ENCODE measurements at regions not wholly inside any gene's neighbourhood (a gene's known extent, or its start where the extent isn't known, plus 50 kb on each side); places are given as distances from the start of the nearest gene placed in this dataset.

DNA sequence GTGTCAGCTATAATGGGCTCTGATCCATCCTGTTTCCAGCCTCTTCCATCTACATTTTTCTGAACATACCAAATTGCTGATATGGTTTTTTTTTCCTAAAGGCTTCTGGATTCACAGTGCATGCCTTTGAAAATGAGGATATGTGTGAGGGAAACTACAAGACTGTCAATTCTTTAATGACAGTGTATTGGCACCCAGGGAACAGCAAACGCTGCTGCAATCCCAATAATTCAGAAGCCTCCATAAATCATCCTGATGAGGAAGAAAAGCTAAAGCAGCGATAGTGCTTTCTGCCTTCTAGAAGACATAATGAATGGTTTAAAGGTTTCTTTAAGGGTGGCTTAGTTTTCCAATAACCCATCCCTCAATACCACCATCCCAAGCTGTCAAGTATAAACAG lies 304.5 kb upstream of the PKDCC start:
- Histone ChIP-seq H3K27me3 (replicated peaks; ENCODE audit: insufficient read depth, low read length) (no peaks in the 10 kb centered on the region), H3K4me3 (ENCODE audit: low read length) (no peak overlapping the region), H3K9me2 (replicated peaks; ENCODE audit: insufficient read depth, low read length) (no peaks in the 10 kb centered on the region), H2AFZ (ENCODE audit: low read length) (no peak overlapping the region), H3K36me3 (replicated peaks; ENCODE audit: insufficient read depth, low read length) (no peaks in the 10 kb centered on the region), H3F3A (ENCODE audit: insufficient read depth, low read length) (no peaks in the 10 kb centered on the region), H3K4me1 (ENCODE audit: low read length) (no peaks in the 10 kb centered on the region), H4K20me1 (ENCODE audit: insufficient read depth, low read length) (no peaks in the 10 kb centered on the region), H3K4me2 (ENCODE audit: low read depth, low read length) (no peak overlapping the region), H3K27ac (ENCODE audit: low read length) (no peak overlapping the region), H3K9me3 (replicated peaks; ENCODE audit: insufficient read depth, low read length) (no peaks in the 10 kb centered on the region), H3K79me2 (ENCODE audit: low read length) (no peaks in the 10 kb centered on the region), H3K9ac (ENCODE audit: low read length) (no peak overlapping the region)
- DNase-seq, result no peak
- TF ChIP-seq EZH2 (optimal IDR thresholded peaks at IDR 0.05; ENCODE audit: low read depth, low read length), result no peak
- TF ChIP-seq, protein P1, sequence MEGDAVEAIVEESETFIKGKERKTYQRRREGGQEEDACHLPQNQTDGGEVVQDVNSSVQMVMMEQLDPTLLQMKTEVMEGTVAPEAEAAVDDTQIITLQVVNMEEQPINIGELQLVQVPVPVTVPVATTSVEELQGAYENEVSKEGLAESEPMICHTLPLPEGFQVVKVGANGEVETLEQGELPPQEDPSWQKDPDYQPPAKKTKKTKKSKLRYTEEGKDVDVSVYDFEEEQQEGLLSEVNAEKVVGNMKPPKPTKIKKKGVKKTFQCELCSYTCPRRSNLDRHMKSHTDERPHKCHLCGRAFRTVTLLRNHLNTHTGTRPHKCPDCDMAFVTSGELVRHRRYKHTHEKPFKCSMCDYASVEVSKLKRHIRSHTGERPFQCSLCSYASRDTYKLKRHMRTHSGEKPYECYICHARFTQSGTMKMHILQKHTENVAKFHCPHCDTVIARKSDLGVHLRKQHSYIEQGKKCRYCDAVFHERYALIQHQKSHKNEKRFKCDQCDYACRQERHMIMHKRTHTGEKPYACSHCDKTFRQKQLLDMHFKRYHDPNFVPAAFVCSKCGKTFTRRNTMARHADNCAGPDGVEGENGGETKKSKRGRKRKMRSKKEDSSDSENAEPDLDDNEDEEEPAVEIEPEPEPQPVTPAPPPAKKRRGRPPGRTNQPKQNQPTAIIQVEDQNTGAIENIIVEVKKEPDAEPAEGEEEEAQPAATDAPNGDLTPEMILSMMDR (IDR thresholded peaks at IDR 0.05; ENCODE audit: low read length), result no peak

DNA sequence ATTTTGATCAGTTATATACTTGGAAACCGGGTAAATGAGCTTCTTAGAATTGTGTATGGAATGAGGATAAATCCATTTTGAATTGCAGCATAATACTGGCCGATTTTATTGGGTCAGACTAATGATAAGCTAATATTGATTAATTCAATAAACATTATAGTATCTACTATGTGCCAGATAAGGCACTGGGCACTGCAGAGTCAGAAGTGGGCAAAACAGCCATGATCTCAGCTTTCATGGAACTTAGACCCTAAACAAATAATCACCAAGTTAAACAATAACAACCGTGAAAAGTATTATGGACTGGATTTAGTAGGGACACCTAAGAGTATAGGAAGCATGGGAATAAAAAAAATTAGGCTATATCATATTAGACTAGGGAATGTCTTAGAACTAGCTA lies 297.0 kb upstream of the PKDCC start:
- Histone ChIP-seq H3K9me2 (replicated peaks; ENCODE audit: insufficient read depth, low read length) (no peaks in the 10 kb centered on the region), H3K27me3 (replicated peaks; ENCODE audit: insufficient read depth, low read length) (no peaks in the 10 kb centered on the region), H2AFZ (ENCODE audit: low read length) (no peak overlapping the region), H3K9me3 (replicated peaks; ENCODE audit: insufficient read depth, low read length) (no peaks in the 10 kb centered on the region), H3K4me2 (ENCODE audit: low read depth, low read length) (no peak overlapping the region), H3K4me3 (ENCODE audit: low read length) (no peak overlapping the region), H3K9ac (ENCODE audit: low read length) (no peak overlapping the region), H3K79me2 (ENCODE audit: low read length) (no peaks in the 10 kb centered on the region), H3K36me3 (replicated peaks; ENCODE audit: insufficient read depth, low read length) (no peaks in the 10 kb centered on the region), H3F3A (ENCODE audit: insufficient read depth, low read length) (no peaks in the 10 kb centered on the region), H4K20me1 (ENCODE audit: insufficient read depth, low read length) (no peaks in the 10 kb centered on the region), H3K27ac (ENCODE audit: low read length) (no peak overlapping the region), H3K4me1 (ENCODE audit: low read length) (no peaks in the 10 kb centered on the region)
- DNase-seq, result no peak
- TF ChIP-seq, protein P1 (IDR thresholded peaks at IDR 0.05; ENCODE audit: low read length), result no peak
- TF ChIP-seq EZH2phosphoT487 (IDR thresholded peaks at IDR 0.05; ENCODE audit: low read length) (no peak), EZH2 (optimal IDR thresholded peaks at IDR 0.05; ENCODE audit: low read depth, low read length) (no peak)

DNA sequence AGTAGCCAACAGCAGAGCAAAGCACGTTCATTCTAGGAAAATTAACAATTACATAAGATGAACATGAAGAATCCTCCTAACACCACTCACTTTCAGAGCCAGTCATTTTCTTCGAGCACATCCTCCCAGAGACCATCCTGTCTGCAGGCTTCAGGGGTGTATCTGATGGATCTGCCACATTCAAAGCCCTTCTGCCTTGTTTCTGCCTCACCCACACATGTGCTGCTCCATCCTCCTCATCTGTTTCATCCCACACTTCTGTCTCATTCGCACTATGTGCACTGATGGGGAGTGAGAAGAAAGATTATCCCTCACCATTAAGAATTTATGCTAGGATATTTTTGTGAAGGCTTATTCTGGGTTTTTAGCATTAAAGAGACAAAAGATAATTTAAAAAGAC lies 287.9 kb upstream of the PKDCC start:
- Histone ChIP-seq H3F3A (ENCODE audit: insufficient read depth, low read length) (no peaks in the 10 kb centered on the region), H3K4me3 (ENCODE audit: low read length) (no peak overlapping the region), H3K9me2 (replicated peaks; ENCODE audit: insufficient read depth, low read length) (no peaks in the 10 kb centered on the region), H3K9ac (ENCODE audit: low read length) (no peak overlapping the region), H3K36me3 (replicated peaks; ENCODE audit: insufficient read depth, low read length) (no peaks in the 10 kb centered on the region), H3K9me3 (replicated peaks; ENCODE audit: insufficient read depth, low read length) (no peaks in the 10 kb centered on the region), H3K4me1 (ENCODE audit: low read length) (no peaks in the 10 kb centered on the region), H3K79me2 (ENCODE audit: low read length) (no peaks in the 10 kb centered on the region), H3K27ac (ENCODE audit: low read length) (no peak overlapping the region), H3K27me3 (replicated peaks; ENCODE audit: insufficient read depth, low read length) (no peaks in the 10 kb centered on the region), H4K20me1 (ENCODE audit: insufficient read depth, low read length) (no peaks in the 10 kb centered on the region), H2AFZ (ENCODE audit: low read length) (no peak overlapping the region), H3K4me2 (ENCODE audit: low read depth, low read length) (no peak overlapping the region)
- DNase-seq, result no peak
- TF ChIP-seq EZH2phosphoT487 (IDR thresholded peaks at IDR 0.05; ENCODE audit: low read length) (no peak), EZH2 (optimal IDR thresholded peaks at IDR 0.05; ENCODE audit: low read depth, low read length) (no peak)
- TF ChIP-seq, protein P1 (IDR thresholded peaks at IDR 0.05; ENCODE audit: low read length), result no peak

All from MM.1S (cell line).